GM04504 (cell line): ENCODE measurements at regions not wholly inside any gene's neighbourhood (a gene's known extent, or its start where the extent isn't known, plus 50 kb on each side); places are given as distances from the start of the nearest gene placed in this dataset.
"Not testable (repeated sequence)": the region's sequence is repeated elsewhere in the genome, so short reads cannot be mapped to it uniquely, and the experiment has no call there.

Experiments
- DNase-seq: peaks from one replicate; pipeline ENCODE4 v3.0.0-alpha.2; 2012; ENCODE audit warnings: low read depth

DNA sequence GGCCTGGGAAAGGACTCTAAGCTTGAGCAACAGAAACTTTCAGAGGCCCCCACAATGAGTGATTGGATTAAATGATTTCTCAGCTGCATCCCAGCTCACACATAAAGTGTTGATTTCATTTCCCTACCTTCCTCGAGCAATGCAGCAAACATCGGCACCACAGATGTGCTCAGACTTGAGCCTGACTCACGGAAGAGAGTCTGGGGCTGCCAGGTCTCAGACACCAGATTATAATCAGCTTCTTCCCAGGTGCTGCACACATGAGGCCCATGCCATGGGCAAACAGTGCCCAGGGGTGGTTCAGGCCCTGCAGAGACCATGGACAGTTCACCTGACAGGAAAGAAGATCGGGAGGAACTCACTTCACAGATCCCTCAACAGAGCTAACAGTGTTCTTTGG, 226.6 kb upstream of the TENM4 start:
- DNase-seq, result no peak

GRCh38 chr11:79663017-79663416, 222.2 kb upstream of the TENM4 start:
- DNase-seq, result no peak

DNA sequence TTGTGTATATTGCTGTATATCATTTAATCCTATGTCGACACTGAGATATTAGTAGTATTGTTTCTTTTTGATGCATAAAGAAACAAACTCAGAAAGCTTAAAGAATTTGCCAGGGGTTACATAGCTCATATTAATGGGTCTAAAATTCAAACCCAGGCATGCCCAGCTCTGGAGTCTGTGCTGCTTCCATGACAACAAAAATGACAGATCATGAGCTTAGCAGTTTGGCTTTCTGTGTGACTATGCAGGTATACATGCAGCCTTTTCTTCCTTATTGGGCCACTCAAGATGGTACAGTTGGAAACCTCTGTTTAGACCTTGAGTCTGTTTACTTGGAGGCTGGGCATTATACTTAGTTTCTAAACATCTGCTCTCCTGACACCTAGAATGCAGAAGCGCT, 220.5 kb upstream of the TENM4 start:
- no peak for DNase-seq

DNA sequence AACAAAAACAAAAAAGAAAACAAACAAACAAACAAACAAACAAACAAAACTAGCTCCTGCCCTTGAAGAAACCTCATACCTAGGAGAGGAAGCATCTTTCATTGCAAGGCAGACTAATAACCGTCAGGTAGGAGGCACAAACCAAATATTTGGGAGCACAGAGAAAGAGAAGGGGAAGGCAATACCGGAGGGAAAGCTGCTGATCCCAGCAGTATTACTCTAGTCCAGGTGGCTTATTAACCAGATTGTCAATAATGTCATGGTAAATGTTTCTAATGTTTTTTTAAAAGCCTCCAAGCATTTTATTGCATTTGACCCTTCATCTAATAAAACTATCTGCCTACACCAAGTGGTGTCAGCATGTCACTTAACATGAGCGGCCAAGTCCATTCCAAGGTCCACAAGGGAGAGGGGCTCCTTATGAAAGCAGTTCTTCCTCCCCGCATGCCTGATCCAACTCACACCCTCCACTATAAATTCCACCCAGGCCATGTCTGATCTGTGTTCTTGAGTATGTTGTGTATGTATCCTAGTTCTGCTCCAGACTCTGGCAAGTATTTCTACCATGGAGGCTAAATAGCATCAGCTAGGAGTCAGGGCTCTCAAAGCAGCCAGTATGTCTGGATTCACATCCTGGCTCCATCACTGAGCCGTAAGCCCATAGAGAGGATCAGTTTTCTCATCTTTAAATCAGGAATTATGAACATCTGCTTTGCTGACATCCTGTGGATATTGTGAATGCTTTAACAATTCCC, 208.1 kb upstream of the TENM4 start:
- no peak for DNase-seq

- no peak for DNase-seq
These were observed 196.4 kb upstream of the TENM4 start for GRCh38 chr11:79637219-79637618.

DNA sequence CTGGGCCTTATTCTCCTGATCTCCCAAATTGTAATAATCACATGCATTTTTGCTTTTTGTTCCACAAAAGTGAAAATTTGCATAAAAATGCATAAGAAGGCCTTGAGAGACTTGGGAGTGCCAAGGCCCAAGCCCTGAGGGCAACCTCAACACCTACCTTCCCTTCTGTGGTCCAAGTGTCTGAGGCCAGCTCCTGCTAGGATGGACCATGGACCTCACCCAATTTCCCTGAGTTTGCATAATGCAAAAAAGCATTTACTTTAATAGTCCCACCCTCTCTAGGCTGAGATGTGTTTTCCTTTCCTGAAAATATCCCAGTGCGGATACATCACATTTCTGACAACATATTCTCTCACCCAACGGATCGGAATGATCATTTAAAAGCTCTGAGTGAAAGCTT, 194.1 kb upstream of the TENM4 start:
- DNase-seq, result no peak

- no peak for DNase-seq
These were observed 186.5 kb upstream of the TENM4 start for GRCh38 chr11:79627281-79627680.

GRCh38 chr11:79626135-79627075, 185.6 kb upstream of the TENM4 start:
- DNase-seq, result no peak

DNA sequence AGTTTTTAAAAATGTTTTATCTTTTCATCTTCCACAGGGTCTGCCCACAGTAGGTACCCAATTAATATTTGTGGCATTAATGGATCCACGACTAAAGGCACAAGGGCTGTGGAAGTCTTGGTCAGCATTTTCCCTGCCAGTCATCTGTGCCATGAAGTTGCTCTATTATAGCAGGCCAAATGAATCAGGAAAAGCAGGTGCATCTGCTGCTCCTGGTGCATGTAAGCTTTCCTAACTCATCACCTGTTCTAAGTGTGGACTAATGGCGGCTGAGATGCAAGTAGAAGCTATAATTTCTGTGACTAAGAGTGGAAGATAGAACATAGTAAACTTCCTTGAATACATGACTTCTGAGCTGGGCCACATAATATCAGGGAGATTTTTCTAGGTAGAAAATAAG, 182.5 kb upstream of the TENM4 start:
- no peak for DNase-seq

DNA sequence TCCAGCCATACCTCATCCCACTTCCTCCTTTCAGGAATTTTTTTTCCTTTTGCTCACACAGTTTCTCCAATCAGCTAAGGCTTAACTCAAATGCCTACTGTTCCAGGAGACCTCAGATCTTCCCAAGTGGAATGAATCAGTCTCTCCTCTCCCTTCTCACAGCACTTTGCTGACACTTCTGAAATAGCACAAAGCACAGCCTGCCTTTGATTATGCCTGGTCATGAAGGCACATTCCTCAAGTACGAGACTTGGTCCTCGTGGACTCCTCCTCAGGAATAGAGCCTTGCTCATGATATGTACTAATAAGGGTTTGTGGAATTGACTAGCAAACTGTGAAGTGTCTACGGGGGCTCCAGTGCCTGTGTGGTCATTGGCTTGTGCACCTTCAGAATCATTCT, 176.7 kb upstream of the TENM4 start:
- no peak for DNase-seq

- DNase-seq, result no peak
These were observed 175.6 kb upstream of the TENM4 start for GRCh38 chr11:79616392-79616851.

GRCh38 chr11:79615425-79615824, 174.6 kb upstream of the TENM4 start:
- DNase-seq, result no peak

- DNase-seq, result no peak
These were observed 169.8 kb upstream of the TENM4 start for GRCh38 chr11:79610678-79611077.

DNA sequence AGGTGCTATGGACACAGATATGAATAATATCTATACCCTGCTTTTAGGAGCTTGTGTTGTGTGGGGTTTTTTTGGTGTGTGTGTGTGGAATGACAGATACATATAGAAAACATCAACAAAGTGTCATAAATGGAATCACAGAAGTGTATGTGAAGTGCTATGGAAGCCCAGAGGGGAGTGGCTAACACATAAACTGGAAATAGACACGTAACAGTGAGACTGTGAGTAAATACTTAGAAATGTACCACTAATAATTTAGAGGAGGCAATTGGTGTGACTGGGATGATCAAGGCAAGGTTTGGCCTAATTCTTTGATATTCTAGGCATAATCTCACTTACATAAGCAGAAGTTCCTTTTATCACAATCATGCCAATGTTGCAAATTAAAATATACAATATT, 169.3 kb upstream of the TENM4 start:
- no peak for DNase-seq

- DNase-seq, result no peak
These were observed 168.7 kb upstream of the TENM4 start for GRCh38 chr11:79609511-79609910.

- DNase-seq, result not testable (repeated sequence)
These were observed 165.6 kb upstream of the TENM4 start for GRCh38 chr11:79606461-79606860.

DNA sequence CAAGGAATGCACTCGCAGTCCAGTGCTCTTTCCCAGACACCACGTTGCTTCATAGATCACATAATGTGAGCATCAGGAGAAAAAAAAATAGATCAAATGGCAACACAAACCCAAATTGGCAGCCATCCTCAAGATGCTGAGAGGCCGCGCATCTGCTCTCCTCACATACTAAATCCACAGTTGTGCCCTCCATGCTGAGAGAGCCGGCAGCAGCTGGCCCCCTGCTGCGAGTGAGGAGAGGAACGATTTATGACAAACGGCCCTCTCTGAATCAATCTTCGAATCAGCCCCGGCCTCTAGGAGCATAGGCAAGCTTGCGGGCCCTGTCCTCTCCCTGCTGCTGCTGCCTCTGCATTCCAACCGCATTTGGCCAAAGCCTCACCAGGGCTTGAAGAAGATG, 159.9 kb upstream of the TENM4 start:
- DNase-seq, result no peak

- DNase-seq, result no peak
These were observed 154.0 kb upstream of the TENM4 start for GRCh38 chr11:79594834-79595233.

GRCh38 chr11:79592824-79593223, 152.0 kb upstream of the TENM4 start:
- no peak for DNase-seq

- no peak for DNase-seq
These were observed 151.6 kb upstream of the TENM4 start for GRCh38 chr11:79592406-79592805.

GRCh38 chr11:79582434-79582833, 141.6 kb upstream of the TENM4 start:
- no peak for DNase-seq

- no peak for DNase-seq
These were observed 138.2 kb upstream of the TENM4 start for GRCh38 chr11:79579063-79579462.

GRCh38 chr11:79578116-79578515, 137.3 kb upstream of the TENM4 start:
- DNase-seq, result no peak
